ENCODE measurements at regions not wholly inside any gene's neighbourhood (a gene's known extent, or its start where the extent isn't known, plus 50 kb on each side); places are given as distances from the start of the nearest gene placed in this dataset.
A peak's percentile ranks its signal among the peaks of the same experiment; 100 is the strongest.
"Not testable (repeated sequence)": the region's sequence is repeated elsewhere in the genome, so short reads cannot be mapped to it uniquely, and the experiment has no call there.

DNA sequence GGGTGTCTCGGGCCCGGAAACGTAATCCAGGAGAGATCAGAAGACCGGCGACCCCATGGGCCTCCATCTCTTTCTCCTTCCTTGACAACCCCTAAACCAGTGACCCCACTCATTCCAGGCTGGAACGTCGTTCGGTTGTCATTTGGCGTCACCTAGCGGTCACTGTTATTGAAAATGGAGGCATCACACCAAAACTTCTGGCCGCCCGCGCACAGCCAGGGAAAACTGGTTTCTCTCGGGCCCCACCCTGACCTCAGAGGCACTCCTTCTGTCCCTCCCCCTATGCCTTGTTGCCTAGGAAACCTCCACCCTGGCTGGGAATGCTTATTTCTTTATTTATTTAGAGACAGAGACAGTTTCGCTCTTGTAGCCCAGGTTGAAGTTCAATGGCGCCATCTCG is 2327.3 kb upstream of the TPTE start:
- not testable (repeated sequence) for DNase-seq

DNA sequence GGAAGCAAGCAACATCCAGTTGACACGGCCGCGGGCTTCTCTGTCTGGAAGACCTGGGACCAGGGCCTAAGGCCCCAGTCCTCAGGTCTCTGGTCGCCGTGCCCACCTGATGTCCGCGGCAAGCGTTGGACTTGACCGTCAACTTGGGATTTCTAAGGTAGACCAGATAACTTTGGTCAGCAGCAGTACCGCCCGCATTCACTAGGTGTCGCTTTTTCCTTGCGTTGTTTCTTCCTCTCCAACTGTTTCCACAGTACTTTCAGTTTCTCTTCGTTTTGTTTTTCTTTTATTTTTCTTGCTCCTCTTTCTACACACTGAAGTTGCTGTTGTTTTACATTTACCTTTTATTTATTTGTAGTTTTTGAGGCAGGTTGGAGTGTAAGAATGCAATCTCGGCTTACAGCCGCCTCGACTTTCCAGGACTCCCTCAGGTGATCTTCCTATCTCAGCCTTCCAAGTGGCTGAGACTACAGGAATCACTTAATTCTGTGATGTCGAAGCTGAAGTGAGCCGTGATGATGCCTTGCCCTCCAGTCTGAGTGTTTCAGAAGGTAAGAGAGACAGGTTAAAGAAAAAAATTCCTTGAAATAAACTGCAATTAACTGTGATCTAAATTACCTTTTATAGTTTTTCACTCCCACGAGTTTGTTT is 2323.9 kb upstream of the TPTE start:
- DNase-seq, result not testable (repeated sequence)

DNA sequence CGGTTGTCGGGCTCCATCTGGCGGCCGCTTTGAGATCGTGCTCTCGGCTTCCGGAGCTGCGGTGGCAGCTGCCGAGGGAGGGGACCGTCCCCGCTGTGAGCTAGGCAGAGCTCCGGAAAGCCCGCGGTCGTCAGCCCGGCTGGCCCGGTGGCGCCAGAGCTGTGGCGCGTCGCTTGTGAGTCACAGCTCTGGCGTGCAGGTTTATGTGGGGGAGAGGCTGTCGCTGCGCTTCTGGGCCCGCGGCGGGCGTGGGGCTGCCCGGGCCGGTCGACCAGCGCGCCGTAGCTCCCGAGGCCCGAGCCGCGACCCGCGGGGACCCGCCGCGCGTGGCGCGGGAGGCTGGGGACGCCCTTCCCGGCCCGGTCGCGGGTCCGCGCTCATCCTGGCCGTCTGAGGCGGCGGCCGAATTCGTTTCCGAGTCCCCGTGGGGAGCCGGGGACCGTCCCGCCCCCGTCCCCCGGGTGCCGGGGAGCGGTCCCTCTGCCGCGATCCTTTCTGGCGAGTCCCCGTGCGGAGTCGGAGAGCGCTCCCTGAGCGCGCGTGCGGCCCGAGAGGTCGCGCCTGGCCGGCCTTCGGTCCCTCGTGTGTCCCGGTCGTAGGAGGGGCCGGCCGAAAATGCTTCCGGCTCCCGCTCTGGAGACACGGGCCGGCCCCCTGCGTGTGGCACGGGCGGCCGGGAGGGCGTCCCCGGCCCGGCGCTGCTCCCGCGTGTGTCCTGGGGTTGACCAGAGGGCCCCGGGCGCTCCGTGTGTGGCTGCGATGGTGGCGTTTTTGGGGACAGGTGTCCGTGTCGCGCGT is 2316.1 kb upstream of the TPTE start:
- DNase-seq, result not testable (repeated sequence)

DNA sequence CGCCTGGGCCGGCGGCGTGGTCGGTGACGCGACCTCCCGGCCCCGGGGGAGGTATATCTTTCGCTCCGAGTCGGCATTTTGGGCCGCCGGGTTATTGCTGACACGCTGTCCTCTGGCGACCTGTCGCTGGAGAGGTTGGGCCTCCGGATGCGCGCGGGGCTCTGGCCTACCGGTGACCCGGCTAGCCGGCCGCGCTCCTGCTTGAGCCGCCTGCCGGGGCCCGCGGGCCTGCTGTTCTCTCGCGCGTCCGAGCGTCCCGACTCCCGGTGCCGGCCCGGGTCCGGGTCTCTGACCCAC is 2315.5 kb upstream of the TPTE start:
- DNase-seq, result not testable (repeated sequence)

DNA sequence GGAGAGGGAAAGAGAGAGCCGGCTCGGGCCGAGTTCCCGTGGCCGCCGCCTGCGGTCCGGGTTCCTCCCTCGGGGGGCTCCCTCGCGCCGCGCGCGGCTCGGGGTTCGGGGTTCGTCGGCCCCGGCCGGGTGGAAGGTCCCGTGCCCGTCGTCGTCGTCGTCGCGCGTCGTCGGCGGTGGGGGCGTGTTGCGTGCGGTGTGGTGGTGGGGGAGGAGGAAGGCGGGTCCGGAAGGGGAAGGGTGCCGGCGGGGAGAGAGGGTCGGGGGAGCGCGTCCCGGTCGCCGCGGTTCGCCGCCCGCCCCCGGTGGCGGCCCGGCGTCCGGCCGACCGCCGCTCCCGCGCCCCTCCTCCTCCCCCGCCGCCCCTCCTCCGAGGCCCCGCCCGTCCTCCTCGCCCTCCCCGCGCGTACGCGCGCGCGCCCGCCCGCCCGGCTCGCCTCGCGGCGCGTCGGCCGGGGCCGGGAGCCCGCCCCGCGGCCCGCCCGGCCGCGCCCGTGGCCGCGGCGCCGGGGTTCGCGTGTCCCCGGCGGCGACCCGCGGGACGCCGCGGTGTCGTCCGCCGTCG is 2308.3 kb upstream of the TPTE start:
- peak; percentile 92 for DNase-seq

DNA sequence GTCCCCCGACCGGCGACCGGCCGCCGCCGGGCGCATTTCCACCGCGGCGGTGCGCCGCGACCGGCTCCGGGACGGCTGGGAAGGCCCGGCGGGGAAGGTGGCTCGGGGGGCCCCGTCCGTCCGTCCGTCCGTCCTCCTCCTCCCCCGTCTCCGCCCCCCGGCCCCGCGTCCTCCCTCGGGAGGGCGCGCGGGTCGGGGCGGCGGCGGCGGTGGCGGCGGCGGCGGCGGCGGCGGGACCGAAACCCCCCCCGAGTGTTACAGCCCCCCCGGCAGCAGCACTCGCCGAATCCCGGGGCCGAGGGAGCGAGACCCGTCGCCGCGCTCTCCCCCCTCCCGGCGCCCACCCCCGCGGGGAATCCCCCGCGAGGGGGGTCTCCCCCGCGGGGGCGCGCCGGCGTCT is 2306.8 kb upstream of the TPTE start:
- not testable (repeated sequence) for DNase-seq

DNA sequence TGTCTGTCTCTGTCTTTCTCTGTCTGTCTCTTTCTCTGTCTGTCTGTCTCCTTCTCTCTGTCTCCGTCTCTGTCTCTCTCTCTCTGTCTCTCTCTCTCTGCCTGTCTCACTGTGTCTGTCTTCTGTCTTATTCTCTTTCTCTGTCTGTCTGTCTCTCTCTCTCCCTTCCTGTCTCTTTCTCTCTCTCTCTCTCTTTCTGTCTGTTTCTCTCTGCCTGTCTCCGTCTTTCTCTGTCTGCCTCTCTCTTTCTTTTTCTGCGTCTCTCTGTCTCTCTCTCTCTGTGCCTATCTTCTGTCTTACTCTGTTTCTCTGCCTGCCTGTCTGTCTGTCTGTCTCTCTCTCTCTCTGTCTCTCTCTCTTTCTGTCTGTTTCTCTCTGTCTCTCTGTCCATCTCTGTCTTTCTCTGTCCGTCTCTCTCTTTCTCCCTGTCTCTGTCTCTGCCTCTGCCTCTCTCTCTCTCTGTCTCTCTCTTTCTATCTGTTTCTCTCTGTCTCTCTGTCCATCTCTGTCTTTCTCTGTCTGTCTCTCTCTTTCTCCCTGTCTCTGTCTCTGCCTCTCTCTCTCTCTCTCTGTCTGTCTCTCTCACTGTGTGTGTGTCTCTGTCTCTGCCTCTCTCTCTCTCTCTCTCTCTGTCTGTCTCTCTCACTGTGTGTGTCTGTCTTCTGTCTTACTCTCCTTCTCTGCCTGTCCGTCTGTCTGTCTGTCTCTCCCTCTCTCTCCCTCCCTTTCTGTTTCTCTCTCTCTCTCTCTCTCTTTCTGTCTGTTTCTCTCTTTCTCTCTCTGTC is 2291.8 kb upstream of the TPTE start:
- not testable (repeated sequence) for DNase-seq

DNA sequence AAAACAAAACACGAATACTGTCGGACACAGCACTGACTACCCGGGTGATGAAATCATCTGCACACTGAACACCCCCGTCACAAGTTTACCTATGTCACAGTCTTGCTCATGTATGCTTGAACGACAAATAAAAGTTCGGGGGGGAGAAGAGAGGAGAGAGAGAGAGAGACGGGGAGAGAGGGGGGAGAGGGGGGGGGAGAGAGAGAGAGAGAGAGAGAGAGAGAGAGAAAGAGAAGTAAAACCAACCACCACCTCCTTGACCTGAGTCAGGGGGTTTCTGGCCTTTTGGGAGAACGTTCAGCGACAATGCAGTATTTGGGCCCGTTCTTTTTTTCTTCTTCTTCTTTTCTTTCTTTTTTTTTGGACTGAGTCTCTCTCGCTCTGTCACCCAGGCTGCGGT is 2290.1 kb upstream of the TPTE start:
- not testable (repeated sequence) for DNase-seq

DNA sequence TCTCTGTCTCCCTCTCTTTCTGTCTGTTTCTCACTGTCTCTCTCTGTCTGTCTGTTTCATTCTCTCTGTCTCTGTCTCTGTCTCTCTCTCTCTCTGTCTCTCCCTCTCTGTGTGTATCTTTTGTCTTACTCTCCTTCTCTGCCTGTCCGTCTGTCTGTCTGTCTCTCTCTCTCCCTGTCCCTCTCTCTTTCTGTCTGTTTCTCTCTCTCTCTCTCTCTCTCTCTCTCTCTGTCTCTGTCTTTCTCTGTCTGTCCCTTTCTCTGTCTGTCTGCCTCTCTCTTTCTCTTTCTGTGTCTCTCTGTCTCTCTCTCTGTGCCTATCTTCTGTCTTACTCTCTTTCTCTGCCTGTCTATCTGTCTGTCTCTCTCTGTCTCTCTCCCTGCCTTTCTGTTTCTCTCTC is 2288.4 kb upstream of the TPTE start:
- DNase-seq, result not testable (repeated sequence)

DNA sequence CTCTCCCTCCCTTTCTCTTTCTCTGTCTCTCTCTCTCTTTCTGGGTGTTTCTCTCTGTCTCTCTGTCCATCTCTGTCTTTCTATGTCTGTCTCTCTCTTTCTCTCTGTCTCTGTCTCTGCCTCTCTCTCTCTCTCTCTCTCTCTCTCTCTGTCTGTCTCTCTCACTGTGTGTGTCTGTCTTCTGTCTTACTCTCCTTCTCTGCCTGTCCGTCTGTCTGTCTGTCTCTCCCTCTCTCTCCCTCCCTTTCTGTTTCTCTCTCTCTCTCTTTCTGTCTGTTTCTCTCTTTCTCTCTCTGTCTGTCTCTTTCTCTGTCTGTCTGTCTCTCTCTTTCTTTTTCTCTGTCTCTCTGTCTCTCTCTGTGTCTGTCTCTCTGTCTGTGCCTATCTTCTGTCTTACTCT is 2287.3 kb upstream of the TPTE start:
- DNase-seq, result not testable (repeated sequence)

DNA sequence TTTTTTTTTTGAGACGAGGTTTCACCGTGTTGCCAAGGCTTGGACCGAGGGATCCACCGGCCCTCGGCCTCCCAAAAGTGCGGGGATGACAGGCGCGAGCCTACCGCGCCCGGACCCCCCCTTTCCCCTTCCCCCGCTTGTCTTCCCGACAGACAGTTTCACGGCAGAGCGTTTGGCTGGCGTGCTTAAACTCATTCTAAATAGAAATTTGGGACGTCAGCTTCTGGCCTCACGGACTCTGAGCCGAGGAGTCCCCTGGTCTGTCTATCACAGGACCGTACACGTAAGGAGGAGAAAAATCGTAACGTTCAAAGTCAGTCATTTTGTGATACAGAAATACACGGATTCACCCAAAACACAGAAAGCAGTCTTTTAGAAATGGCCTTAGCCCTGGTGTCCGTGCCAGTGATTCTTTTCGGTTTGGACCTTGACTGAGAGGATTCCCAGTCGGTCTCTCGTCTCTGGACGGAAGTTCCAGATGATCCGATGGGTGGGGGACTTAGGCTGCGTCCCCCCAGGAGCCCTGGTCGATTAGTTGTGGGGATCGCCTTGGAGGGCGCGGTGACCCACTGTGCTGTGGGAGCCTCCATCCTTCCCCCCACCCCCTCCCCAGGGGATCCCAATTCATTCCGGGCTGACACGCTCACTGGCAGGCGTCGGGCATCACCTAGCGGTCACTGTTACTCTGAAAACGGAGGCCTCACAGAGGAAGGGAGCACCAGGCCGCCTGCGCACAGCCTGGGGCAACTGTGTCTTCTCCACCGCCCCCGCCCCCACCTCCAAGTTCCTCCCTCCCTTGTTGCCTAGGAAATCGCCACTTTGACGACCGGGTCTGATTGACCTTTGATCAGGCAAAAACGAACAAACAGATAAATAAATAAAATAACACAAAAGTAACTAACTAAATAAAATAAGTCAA is 2276.4 kb upstream of the TPTE start:
- DNase-seq, result not testable (repeated sequence)

DNA sequence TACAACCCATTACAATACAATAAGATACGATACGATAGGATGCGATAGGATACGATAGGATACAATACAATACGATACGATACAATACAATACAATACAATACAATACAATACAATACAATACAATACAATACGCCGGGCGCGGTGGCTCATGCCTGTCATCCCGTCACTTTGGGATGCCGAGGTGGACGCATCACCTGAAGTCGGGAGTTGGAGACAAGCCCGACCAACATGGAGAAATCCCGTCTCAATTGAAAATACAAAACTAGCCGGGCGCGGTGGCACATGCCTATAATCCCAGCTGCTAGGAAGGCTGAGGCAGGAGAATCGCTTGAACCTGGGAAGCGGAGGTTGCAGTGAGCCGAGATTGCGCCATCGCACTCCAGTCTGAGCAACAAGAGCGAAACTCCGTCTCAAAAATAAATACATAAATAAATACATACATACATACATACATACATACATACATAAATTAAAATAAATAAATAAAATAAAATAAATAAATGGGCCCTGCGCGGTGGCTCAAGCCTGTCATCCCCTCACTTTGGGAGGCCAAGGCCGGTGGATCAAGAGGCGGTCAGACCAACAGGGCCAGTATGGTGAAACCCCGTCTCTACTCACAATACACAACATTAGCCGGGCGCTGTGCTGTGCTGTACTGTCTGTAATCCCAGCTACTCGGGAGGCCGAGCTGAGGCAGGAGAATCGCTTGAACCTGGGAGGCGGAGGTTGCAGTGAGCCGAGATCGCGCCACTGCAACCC is 2275.6 kb upstream of the TPTE start:
- DNase-seq, result not testable (repeated sequence)

DNA sequence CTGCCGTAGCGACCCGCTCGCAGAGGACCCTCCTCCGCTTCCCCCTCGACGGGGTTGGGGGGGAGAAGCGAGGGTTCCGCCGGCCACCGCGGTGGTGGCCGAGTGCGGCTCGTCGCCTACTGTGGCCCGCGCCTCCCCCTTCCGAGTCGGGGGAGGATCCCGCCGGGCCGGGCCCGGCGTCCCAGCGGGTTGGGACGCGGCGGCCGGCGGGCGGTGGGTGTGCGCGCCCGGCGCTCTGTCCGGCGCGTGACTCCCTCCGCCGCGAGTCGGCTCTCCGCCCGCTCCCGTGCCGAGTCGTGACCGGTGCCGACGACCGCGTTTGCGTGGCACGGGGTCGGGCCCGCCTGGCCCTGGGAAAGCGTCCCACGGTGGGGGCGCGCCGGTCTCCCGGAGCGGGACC is 2269.7 kb upstream of the TPTE start:
- not testable (repeated sequence) for DNase-seq

DNA sequence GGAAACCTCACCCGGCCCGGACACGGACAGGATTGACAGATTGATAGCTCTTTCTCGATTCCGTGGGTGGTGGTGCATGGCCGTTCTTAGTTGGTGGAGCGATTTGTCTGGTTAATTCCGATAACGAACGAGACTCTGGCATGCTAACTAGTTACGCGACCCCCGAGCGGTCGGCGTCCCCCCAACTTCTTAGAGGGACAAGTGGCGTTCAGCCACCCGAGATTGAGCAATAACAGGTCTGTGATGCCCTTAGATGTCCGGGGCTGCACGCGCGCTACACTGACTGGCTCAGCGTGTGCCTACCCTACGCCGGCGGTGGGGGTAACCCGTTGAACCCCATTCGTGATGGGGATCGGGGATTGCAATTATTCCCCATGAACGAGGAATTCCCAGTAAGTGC is 2266.3 kb upstream of the TPTE start:
- peak; percentile 5 for DNase-seq

DNA sequence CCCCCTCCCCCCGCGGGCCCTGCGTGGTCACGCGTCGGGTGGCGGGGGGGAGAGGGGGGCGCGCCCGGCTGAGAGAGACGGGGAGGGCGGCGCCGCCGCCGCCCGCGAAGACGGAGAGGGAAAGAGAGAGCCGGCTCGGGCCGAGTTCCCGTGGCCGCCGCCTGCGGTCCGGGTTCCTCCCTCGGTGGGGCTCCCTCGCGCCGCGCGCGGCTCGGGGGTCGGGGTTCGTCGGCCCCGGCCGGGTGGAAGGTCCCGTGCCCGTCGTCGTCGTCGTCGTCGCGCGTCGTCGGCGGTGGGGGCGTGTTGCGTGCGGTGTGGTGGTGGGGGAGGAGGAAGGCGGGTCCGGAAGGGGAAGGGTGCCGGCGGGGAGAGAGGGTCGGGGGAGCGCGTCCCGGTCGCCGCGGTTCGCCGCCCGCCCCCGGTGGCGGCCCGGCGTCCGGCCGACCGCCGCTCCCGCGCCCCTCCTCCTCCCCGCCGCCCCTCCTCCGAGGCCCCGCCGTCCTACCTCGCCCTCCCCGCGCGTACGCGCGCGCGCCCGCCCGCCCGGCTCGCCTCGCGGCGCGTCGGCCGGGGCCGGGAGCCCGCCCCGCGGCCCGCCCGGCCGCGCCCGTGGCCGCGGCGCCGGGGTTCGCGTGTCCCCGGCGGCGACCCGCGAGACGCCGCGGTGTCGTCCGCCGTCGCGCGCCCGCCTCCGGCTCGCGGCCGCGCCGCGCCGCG is 2264.1 kb upstream of the TPTE start:
- DNase-seq, result peak; percentile 42

DNA sequence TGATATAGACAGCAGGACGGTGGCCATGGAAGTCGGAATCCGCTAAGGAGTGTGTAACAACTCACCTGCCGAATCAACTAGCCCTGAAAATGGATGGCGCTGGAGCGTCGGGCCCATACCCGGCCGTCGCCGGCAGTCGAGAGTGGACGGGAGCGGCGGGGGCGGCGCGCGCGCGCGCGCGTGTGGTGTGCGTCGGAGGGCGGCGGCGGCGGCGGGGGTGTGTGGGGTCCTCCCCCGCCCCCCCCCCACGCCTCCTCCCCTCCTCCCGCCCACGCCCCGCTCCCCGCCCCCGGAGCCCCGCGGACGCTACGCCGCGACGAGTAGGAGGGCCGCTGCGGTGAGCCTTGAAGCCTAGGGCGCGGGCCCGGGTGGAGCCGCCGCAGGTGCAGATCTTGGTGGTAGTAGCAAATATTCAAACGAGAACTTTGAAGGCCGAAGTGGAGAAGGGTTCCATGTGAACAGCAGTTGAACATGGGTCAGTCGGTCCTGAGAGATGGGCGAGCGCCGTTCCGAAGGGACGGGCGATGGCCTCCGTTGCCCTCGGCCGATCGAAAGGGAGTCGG is 2261.2 kb upstream of the TPTE start:
- DNase-seq, result not testable (repeated sequence)
